GM12878 (cell line): ENCODE measurements at regions not wholly inside any gene's neighbourhood (a gene's known extent, or its start where the extent isn't known, plus 50 kb on each side); places are given as distances from the start of the nearest gene placed in this dataset.
A peak's percentile ranks its signal among the peaks of the same experiment; 100 is the strongest.

ENCODE experiments used
- ATAC-seq: fragments of 200-7000 bp; cut with Tn5 transposase; 3 replicates; pipeline ENCODE4 v1.9.1; 2020; ENCODE audit warnings: mild to moderate bottlenecking, moderate library complexity
- BruUV-seq: library from RNA; stranded (reverse); fragments of 400-500 nt; replicated peaks from 2 replicates; lab custom pipeline; 2021; lab: Mats Ljungman, UMichigan
- CTCF ChIA-PET: fragments of 300-600 bp; sonication (Branson Sonifier 250); formaldehyde crosslinking; extraction: SDS; loops from one replicate; lab custom pipeline; 2021; ENCODE audit warnings: inconsistent platforms; lab: Yijun Ruan, JAX
- POLR2A ChIA-PET: fragments of 350-600 bp; formaldehyde crosslinking; extraction: SDS; loops from one replicate; lab custom pipeline; 2021; ENCODE audit warnings: inconsistent platforms; lab: Charles Lee
- RAD21 ChIA-PET: fragments of 300-600 bp; sonication (Branson Sonifier 250); formaldehyde crosslinking; loops from one replicate; lab custom pipeline; 2023; ENCODE audit warnings: antibody characterized with exemption; ENCODE audit not compliant: unreplicated experiment; lab: Charles Lee
- SMC1A ChIA-PET: fragments of 300-600 bp; sonication (Branson Sonifier 250); formaldehyde crosslinking; loops from one replicate; lab custom pipeline; 2023; ENCODE audit not compliant: unreplicated experiment, uncharacterized antibody; lab: Charles Lee
- DNase-seq: peaks from one replicate; pipeline ENCODE4 v3.0.0-alpha.2; 2011; ENCODE audit warnings: low read depth, low spot score
- FAIRE-seq: peaks from 3 replicates; lab custom pipeline; 2011; peaks lifted over from hg19 to GRCh38; lab: Jason Lieb, UNC
- H2AFZ ChIP-seq: 2 replicates; pipeline ENCODE4 v1.6.0; 2011; ENCODE audit warnings: low read depth, low read length, control low read depth; ENCODE audit not compliant: control insufficient read depth
- H3K27ac ChIP-seq: 2 replicates; pipeline ENCODE4 v1.5.1; 2011; ENCODE audit warnings: control low read depth; ENCODE audit not compliant: control insufficient read depth, insufficient read depth
- H3K27me3 ChIP-seq, 2 experiments: replicated peaks in 1 of 2; 2 replicates each; pipeline versions ENCODE4 v1.6.0 to v1.6.1; 2011; ENCODE audit warnings: low read length in 1 of 2; ENCODE audit not compliant: control insufficient read depth in 2 of 2, insufficient read depth in 2 of 2
- H3K36me3 ChIP-seq, 2 experiments: 2 replicates each; pipeline ENCODE4 v1.5.1; 2011; ENCODE audit warnings: low read length in 1 of 2; ENCODE audit not compliant: control insufficient read depth in 2 of 2, insufficient read depth in 2 of 2
- H3K4me1 ChIP-seq: 2 replicates; pipeline ENCODE4 v1.6.1; 2011; ENCODE audit warnings: mild to moderate bottlenecking, low read length, moderate library complexity, mixed read lengths; ENCODE audit not compliant: control insufficient read depth, insufficient read depth
- H3K4me2 ChIP-seq: 2 replicates; pipeline ENCODE4 v1.6.0; 2011; ENCODE audit warnings: control low read depth; ENCODE audit not compliant: control insufficient read depth, insufficient read depth
- H3K4me3 ChIP-seq: fragments of 200-600 bp; sonication (generic); 2 replicates; pipeline ENCODE4 v1.5.1; 2016
- H3K79me2 ChIP-seq: 2 replicates; pipeline ENCODE4 v1.6.0; 2011; ENCODE audit warnings: low read length; ENCODE audit not compliant: control insufficient read depth, insufficient read depth
- H3K9ac ChIP-seq: 2 replicates; pipeline ENCODE4 v1.8.0; 2011; ENCODE audit warnings: low read length, control low read depth, mixed read lengths; ENCODE audit not compliant: control insufficient read depth, insufficient read depth
- H3K9me3 ChIP-seq: replicated peaks from 3 replicates; pipeline ENCODE4 v1.5.1; 2011; ENCODE audit warnings: mild to moderate bottlenecking, low read length; ENCODE audit not compliant: control insufficient read depth, insufficient read depth
- H4K20me1 ChIP-seq: 2 replicates; pipeline ENCODE4 v1.6.0; 2011; ENCODE audit not compliant: control insufficient read depth, insufficient read depth
- CBFB ChIP-seq: IDR thresholded peaks from 2 replicates; pipeline ENCODE4 v1.6.1; 2016; ENCODE audit warnings: antibody characterized with exemption, low read depth
- CHD1 ChIP-seq: IDR thresholded peaks from 2 replicates; pipeline ENCODE4 v1.6.1; 2012; ENCODE audit warnings: low read depth, low read length, improper control_type of control experiment
- CHD4 ChIP-seq: fragments of 200-600 bp; sonication (generic); IDR thresholded peaks from 2 replicates; pipeline ENCODE4 v1.6.1; 2016; ENCODE audit warnings: mild to moderate bottlenecking
- MLLT1 ChIP-seq: fragments of 450-650 bp; IDR thresholded peaks from 2 replicates; pipeline ENCODE4 v1.6.1; 2016; ENCODE audit warnings: mild to moderate bottlenecking
- NR2F1 ChIP-seq: fragments of 450-650 bp; conservative IDR thresholded peaks from 2 replicates; pipeline ENCODE4 v1.6.1; 2017; ENCODE audit warnings: mild to moderate bottlenecking
- PBX3 ChIP-seq: IDR thresholded peaks from 2 replicates; pipeline ENCODE4 v1.6.1; 2011; ENCODE audit warnings: mild to moderate bottlenecking, low read depth, low read length, moderate library complexity; ENCODE audit not compliant: insufficient replicate concordance
- PKNOX1 ChIP-seq: fragments of 450-650 bp; IDR thresholded peaks from 2 replicates; pipeline ENCODE4 v1.6.1; 2016; ENCODE audit warnings: mild to moderate bottlenecking
- RB1 ChIP-seq: fragments of 450-650 bp; formaldehyde crosslinking; IDR thresholded peaks from 2 replicates; pipeline ENCODE4 v1.6.1; 2017; ENCODE audit warnings: mild to moderate bottlenecking, borderline replicate concordance
- SP1 ChIP-seq: IDR thresholded peaks from one replicate; pipeline ENCODE4 v1.6.1; 2011; ENCODE audit warnings: low read depth, low read length
- YY1 ChIP-seq: IDR thresholded peaks from 2 replicates; pipeline ENCODE4 v1.6.1; 2011; ENCODE audit warnings: low read depth, mild to moderate bottlenecking, low read length
- WGBS: methylation state at CpG from one replicate; pipeline ENCODE4 v1.1.6; 2016; ENCODE audit warnings: low lambda C conversion rate; ENCODE audit not compliant: insufficient replicate concordance, insufficient coverage; ENCODE audit errors: missing lambda C conversion rate; 5-methylcytosine and 5-hydroxymethylcytosine counted together
- in situ Hi-C: fragments of 300-500 bp; cut with MboI; formaldehyde crosslinking; loops from 9 replicates; pipeline ENCODE4 v1.14.3; 2018; ENCODE audit warnings: mixed read lengths
- intact Hi-C: fragments of 100-400 bp; cut with micrococcal nuclease; formaldehyde crosslinking; loops from one replicate; pipeline ENCODE4 v1.14.2; 2022; ENCODE audit not compliant: unreplicated experiment

GRCh38 chr5:107302441-107302840 lies 368.3 kb downstream of the EFNA5 start:
- SMC1A ChIA-PET: interaction anchor here (0.7 to 1.5 kb wide), 16 partner anchors 9 to 269 kb away, joined by 3 to 6 read pairs (median 4); no protein-coding TSS in a partner anchor
- no peak for TF ChIP-seq YY1
- TF ChIP-seq MLLT1: no peak
- no peak for TF ChIP-seq SP1
- TF ChIP-seq CHD1: no peak
- no peak for TF ChIP-seq NR2F1
- TF ChIP-seq CBFB: no peak
- no peak for TF ChIP-seq CHD4
- no peak for TF ChIP-seq RB1
- peak; percentile 10 for TF ChIP-seq PBX3
- TF ChIP-seq PKNOX1: peak; percentile 66
- Histone ChIP-seq H3K4me3 (no peak overlapping the region), H3K27ac (no peak overlapping the region), H3K4me2 (no peak overlapping the region), H3K79me2 (no peaks in the 10 kb centered on the region), H2AFZ (no peak overlapping the region), H3K9me3 (no peaks in the 10 kb centered on the region; the same call in 2 of the 3 replicates), H3K36me3 (no peaks in the 10 kb centered on the region), H3K9ac (no peak overlapping the region), H3K27me3 (no peaks in the 10 kb centered on the region), H4K20me1 (no peaks in the 10 kb centered on the region), H3K4me1 (no peaks in the 10 kb centered on the region)
- FAIRE-seq (peak; percentile 68), ATAC-seq (peak; percentile 66), DNase-seq (no peak)
- POLR2A ChIA-PET: interaction anchor here (0.8 to 1.1 kb wide), 2 partner anchors 13 to 16 kb away, joined by 3 to 5 read pairs; no protein-coding TSS in a partner anchor
- WGBS: 40% methylated on average over 3 of the region's 3 CpGs
- CTCF ChIA-PET: interaction anchor here (0.6 to 1.4 kb wide), 7 partner anchors 8 to 54 kb away, joined by 3 to 4 read pairs (median 3); no protein-coding TSS in a partner anchor
- no TSS peak for BruUV-seq
- intact Hi-C loops (loop anchor here (5.0 kb wide), 1 partner anchor 270 kb away; no protein-coding TSS in a partner anchor), in situ Hi-C loops (no loop called here)
- RAD21 ChIA-PET: interaction anchor here (1.1 to 1.5 kb wide), 2 partner anchors 13 to 271 kb away, joined by 3 to 4 read pairs; no protein-coding TSS in a partner anchor
